ENCODE measurements at regions not wholly inside any gene's neighbourhood (a gene's known extent, or its start where the extent isn't known, plus 50 kb on each side); places are given as distances from the start of the nearest gene placed in this dataset.

- Histone ChIP-seq H3K4me3 (no peak overlapping the region), H3K36me3 (no peaks in the 10 kb centered on the region), H3K4me1 (no peaks in the 10 kb centered on the region), H3K27ac (no peak overlapping the region), H3K9me3 (no peaks in the 10 kb centered on the region), H3K27me3 (no peaks in the 10 kb centered on the region)
- no peak for TF ChIP-seq EP300 (IDR thresholded peaks at IDR 0.05)
- TF ChIP-seq, protein P1, sequence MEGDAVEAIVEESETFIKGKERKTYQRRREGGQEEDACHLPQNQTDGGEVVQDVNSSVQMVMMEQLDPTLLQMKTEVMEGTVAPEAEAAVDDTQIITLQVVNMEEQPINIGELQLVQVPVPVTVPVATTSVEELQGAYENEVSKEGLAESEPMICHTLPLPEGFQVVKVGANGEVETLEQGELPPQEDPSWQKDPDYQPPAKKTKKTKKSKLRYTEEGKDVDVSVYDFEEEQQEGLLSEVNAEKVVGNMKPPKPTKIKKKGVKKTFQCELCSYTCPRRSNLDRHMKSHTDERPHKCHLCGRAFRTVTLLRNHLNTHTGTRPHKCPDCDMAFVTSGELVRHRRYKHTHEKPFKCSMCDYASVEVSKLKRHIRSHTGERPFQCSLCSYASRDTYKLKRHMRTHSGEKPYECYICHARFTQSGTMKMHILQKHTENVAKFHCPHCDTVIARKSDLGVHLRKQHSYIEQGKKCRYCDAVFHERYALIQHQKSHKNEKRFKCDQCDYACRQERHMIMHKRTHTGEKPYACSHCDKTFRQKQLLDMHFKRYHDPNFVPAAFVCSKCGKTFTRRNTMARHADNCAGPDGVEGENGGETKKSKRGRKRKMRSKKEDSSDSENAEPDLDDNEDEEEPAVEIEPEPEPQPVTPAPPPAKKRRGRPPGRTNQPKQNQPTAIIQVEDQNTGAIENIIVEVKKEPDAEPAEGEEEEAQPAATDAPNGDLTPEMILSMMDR (IDR thresholded peaks at IDR 0.05) = peak in 1 of 4 experiments; percentile 16
- intact Hi-C loops (cut with DNase I) = no loop called here
- WGBS, 2 donors = 51 to 78% methylated on average over 5 of the region's 5 CpGs
- no peak for DNase-seq
Observed at GRCh38 chr2:223674998-223675609, 72.9 kb upstream of the SCG2 start.

DNA sequence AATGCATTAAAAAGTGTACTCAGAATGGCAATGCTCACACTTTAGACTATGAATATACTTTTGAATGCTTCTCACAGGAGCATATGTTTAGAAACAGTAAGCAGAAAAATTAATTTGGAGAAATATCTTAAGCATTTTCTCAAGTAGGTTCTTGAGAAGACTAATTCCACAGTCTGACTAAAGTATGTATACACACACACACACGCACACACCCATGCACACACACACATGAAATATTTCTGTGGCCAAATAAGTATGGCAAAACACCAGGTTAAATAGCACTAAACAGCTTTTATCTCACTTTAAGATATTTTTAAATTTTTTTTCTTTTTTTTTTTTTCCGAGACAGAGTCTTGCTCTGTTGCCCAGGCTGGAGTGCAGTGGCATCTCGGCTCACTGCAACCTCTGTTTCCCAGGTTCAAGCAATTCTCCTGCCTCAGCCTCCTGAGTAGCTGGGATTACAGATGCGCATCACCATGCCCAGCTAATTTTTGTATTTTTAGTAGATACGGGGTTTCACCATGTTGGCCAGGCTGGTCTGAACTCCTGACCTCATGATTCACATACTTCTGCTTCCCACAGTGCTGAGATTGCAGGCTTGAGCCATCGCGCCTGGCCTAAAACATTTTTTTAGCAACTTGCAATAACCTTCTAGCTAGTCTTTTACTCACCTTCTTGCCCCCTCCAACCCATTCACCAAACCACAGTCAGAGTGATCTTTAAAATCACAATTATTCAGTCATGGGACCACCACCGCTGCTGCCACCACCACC, 67.5 kb upstream of the SCG2 start:
- no peak overlapping the region for H3K4me3 ChIP-seq
- DNase-seq = no peak
- H3K9me3 ChIP-seq = no peaks in the 10 kb centered on the region
- intact Hi-C loops (cut with DNase I) = no loop called here
- H3K27ac ChIP-seq = no peak overlapping the region
- H3K27me3 ChIP-seq = no peaks in the 10 kb centered on the region
- WGBS, 2 donors = 89 to 92% methylated on average over 8 of the region's 8 CpGs
- TF ChIP-seq POLR2AphosphoS5 (IDR thresholded peaks at IDR 0.05) = no peak
- TF ChIP-seq EP300 (IDR thresholded peaks at IDR 0.05) = no peak
- TF ChIP-seq POLR2A (IDR thresholded peaks at IDR 0.05) = no peak
- TF ChIP-seq, protein P1 (IDR thresholded peaks at IDR 0.05) = no peak
- no peaks in the 10 kb centered on the region for H3K36me3 ChIP-seq
- H3K4me1 ChIP-seq = no peaks in the 10 kb centered on the region

DNA sequence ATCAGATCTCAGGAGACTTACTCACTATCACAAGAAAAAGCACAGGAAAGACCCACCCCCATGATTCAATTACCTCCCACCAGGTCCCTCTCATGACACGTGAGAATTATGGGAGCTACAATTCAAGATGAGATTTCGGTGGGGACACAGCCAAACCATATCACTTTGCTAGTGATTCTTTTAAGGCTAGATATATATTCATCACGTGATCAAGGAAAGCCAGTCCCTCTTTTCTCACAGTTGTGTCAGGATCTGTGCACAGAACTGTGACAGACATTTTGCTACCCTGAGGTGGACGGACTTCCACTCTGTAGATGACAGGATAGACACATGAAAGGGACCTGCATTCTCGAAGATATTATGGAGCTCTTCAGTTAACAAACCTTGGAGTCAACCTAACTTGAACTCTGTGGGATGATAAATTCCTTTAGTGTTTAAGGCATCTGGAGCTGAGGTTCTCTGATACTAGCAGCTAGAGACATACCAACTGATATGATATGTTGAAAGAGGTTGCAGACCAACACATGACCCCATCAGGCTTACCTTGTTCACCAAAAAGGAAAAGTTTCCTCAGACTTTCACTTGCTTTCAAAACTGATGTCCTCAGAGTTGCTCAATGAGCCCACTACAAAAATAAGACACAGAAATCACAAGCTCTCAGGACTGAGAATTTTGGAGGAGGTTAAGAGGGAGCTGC, 66.3 kb upstream of the SCG2 start:
- Histone ChIP-seq H3K4me1 (no peaks in the 10 kb centered on the region), H3K4me3 (no peak overlapping the region), H3K27me3 (no peaks in the 10 kb centered on the region), H3K27ac (no peak overlapping the region), H3K9me3 (no peaks in the 10 kb centered on the region), H3K36me3 (no peaks in the 10 kb centered on the region)
- 67 to 81% methylated on average over 5 of the region's 5 CpGs for WGBS, 2 donors
- DNase-seq = no peak
- TF ChIP-seq POLR2AphosphoS5 (IDR thresholded peaks at IDR 0.05) (no peak), POLR2A (IDR thresholded peaks at IDR 0.05) (no peak), EP300 (IDR thresholded peaks at IDR 0.05) (no peak)
- TF ChIP-seq, protein P1 (IDR thresholded peaks at IDR 0.05) = no peak
- intact Hi-C loops (cut with DNase I) = no loop called here

DNA sequence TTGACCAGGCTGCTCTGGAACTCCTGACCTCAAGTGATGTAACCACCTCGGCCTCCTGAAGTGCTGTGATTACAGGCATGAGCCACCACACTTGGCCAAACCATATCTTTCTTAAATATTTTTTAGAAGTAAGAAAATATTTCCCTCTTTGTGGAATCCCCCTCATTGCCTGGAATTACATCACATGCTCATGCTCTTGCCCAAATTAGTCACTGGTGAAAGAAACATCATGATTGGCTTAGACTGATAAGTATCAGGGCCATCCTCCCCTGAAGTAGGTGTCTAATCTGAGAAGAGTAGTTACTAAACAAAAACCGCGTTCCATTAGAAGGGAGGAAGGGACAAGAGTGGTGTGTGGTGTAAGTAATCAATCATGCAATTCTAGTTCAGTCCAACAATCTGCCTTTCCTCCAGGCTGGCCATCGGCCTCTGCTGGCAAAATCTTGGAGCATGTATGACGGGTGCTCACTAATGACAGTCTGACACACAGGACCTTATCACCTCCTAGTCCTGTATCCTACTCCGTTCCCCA, 52.3 kb upstream of the SCG2 start:
- no peaks in the 10 kb centered on the region for H3K4me1 ChIP-seq
- DNase-seq = no peak
- no peaks in the 10 kb centered on the region for H3K36me3 ChIP-seq
- H3K9me3 ChIP-seq = no peaks in the 10 kb centered on the region
- H3K4me3 ChIP-seq = no peak overlapping the region
- TF ChIP-seq EP300 (IDR thresholded peaks at IDR 0.05) = no peak
- TF ChIP-seq, protein P1 (IDR thresholded peaks at IDR 0.05) = no peak
- TF ChIP-seq POLR2A (IDR thresholded peaks at IDR 0.05) = no peak
- TF ChIP-seq POLR2AphosphoS5 (IDR thresholded peaks at IDR 0.05) = no peak
- H3K27ac ChIP-seq = no peak overlapping the region
- WGBS, 2 donors = 84 to 85% methylated on average over 6 of the region's 6 CpGs
- intact Hi-C loops (cut with DNase I) = no loop called here
- H3K27me3 ChIP-seq = no peaks in the 10 kb centered on the region
